ENCODE measurements at regions not wholly inside any gene's neighbourhood (a gene's known extent, or its start where the extent isn't known, plus 50 kb on each side); places are given as distances from the start of the nearest gene placed in this dataset.

DNA sequence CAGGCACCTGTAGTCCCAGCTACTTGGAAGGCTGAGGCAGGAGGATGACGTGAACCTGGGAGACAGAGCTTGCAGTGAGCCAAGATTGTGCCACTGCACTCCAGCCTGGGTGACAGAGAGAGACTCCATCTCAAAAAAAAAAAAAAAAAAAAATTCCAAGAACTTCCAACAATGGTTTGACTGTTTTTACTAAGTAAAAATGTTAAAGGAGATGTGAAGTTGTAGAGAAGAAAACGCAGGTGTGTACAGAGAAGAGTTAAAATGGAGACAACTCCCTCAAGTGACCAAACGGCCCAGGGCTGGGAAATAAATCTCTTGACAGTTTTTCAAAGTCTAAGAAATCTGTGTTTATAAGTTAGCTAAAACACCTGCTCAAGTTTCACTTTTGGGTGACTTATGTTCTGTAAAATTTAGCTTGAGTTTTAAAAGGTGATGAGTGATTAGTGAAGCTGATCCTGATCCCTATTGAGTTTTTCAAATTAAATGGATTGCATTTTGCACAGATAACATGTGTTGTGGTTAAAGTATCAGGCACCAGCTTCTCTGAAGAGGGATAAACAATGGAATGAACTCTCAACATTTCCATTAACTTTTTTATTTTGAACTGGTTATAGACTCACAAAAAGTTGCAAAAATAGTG lies 255.2 kb upstream of the CD180 start:
- H3K36me3 Mint-ChIP-seq = peaks cover 0 to 11% (median 0%) of the 10 kb centered on the region in 3 donors
- POLR2A ChIA-PET = no interaction called here

DNA sequence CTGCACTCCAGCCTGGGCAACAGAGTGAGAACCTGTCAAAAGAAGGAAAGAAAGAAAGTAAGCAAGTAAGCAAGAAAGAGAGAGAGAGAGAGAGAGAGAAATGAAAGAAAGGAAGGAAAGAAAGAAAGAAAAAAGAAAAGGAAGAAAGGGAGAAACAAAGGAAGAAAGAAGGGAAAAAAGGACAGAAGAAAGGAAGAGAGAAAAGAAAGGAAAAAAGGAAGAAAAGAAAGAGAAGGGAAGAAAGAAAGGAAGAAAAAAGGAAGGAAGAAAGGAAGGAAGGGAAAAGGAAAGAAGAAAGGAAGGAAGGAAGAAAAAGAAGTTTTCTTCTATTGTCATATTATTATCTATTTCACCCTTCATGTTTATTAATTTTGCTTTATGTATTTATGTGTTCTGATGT lies 251.1 kb upstream of the CD180 start:
- DNase-seq (no peak), ATAC-seq (no peak)
- Mint-ChIP-seq H3K9me3 (peaks cover 0 to 27% (median 2%) of the 10 kb centered on the region in 9 donors), H3K4me3 (no peak overlapping the region), H3K27me3 (peaks cover 0 to 4% (median 2%) of the 10 kb centered on the region in 5 donors), H3K36me3 (peaks cover 0 to 11% (median 0%) of the 10 kb centered on the region in 3 donors), H3K4me1 (no peaks in the 10 kb centered on the region), H3K27ac (no peak overlapping the region)
- POLR2A ChIA-PET = interaction anchor here (0.6 kb wide), 1 partner anchor 281 kb away, joined by 3 read pairs; no protein-coding TSS in a partner anchor

More for the DNA sequence above, 255.2 kb upstream of the CD180 start:
- H3K4me1 Mint-ChIP-seq = peaks cover 0 to 4% (median 2%) of the 10 kb centered on the region in 4 donors
- peaks cover 0 to 4% (median 2%) of the 10 kb centered on the region in 5 donors for H3K27me3 Mint-ChIP-seq
- no peak overlapping the region for H3K4me3 Mint-ChIP-seq
- ATAC-seq (no peak), DNase-seq (no peak)
- H3K9me3 Mint-ChIP-seq = peaks cover 0 to 10% (median 1%) of the 10 kb centered on the region in 9 donors
- H3K27ac Mint-ChIP-seq = peak overlapping the region in 1 of 10 donors; percentile 6

DNA sequence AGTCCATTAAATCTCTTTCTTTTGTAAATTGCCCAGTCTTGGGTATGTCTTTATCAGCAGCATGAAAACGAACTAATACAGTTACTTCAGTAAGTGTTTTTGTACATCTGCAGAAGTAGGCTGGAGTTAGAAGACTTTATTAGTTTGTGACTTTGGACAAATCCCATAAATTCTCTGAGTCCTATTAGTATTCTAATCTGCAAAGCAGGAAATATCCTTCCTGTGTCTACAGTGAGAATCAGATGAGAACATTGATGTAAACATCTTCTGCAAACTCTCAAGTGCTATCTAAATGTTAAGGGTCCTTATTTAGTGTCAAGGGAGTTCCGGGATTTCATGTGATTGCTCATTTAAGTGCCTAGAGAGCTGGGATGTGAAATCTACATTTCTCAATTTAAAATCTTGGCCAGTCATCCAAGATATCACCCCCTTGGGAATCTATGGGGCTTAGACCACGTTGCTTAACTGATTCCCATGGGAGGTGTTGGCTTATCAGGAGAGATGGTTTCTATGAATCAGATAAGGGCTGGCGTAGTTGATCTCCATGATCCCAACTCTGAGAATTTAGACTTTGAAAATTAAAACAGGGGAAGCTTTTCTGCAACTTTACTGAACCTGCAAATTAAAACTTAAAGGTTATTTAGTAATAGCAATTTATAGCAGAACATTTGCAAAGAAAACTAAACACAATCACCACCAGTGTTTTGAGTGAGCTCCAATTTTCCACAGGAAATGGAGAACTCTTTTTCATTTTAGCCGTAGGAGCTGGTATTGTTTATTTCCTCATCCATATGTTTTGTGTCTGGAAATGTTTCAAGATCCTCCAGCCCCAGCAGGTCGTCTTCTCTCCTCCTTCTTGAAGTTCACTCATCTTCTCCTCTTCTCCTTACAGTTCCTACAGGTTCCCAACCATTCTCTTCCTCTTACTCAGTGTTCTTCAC lies 241.6 kb upstream of the CD180 start:
- H3K36me3 Mint-ChIP-seq = no peaks in the 10 kb centered on the region
- H3K4me1 Mint-ChIP-seq = peaks cover 0 to 2% (median 0%) of the 10 kb centered on the region in 4 donors
- no peaks in the 10 kb centered on the region for H3K27me3 Mint-ChIP-seq
- ATAC-seq (no peak), DNase-seq (no peak)
- POLR2A ChIA-PET = no interaction called here
- no peak overlapping the region for H3K27ac Mint-ChIP-seq
- peaks cover 0 to 2% (median 0%) of the 10 kb centered on the region in 9 donors for H3K9me3 Mint-ChIP-seq
- H3K4me3 Mint-ChIP-seq = no peak overlapping the region

DNA sequence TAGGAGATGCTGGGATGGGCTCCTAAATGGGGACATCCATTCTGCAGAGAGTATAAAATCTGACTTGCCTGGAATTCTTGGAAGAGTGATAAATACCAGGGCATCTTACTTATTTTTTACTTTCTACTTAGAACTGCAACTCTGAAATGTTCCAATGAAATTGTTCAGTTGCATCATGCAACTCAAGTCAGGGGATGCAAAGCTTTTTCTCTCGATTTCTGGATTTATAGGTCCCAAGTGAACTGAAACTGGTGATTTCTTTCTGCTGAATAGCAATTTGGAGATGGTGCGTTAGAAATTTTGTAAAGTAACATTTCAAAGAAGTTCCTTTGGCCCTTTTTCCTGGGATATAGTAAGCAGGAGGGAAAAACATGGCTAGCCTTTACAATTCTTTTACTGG lies 238.4 kb upstream of the CD180 start:
- ATAC-seq (no peak), DNase-seq (no peak)
- Mint-ChIP-seq H3K9me3 (peaks cover 0 to 2% (median 0%) of the 10 kb centered on the region in 9 donors), H3K4me3 (no peak overlapping the region), H3K27me3 (no peaks in the 10 kb centered on the region), H3K27ac (no peak overlapping the region), H3K4me1 (peaks cover 0 to 2% (median 0%) of the 10 kb centered on the region in 4 donors), H3K36me3 (no peaks in the 10 kb centered on the region)
- POLR2A ChIA-PET = no interaction called here

DNA sequence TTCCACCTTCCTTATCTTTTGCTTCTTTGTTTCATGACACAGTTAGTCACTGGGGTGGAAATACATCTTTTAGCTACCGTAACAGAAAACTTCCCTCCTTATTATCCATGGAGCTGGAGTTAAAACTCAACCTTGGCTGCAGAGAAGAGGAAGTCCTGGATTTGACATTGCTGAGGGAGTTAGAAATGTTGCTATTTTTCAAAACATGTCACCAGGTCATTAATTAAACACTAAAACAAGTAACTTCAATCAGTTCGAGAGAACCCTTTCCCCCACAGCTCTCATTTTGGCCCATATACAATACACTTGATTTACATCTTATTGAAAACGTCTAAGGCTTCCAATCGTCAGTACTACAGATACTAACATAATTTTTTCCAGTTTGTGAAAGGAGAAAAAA lies 237.9 kb upstream of the CD180 start:
- H3K36me3 Mint-ChIP-seq = no peaks in the 10 kb centered on the region
- ATAC-seq (no peak), DNase-seq (no peak)
- no peak overlapping the region for H3K4me3 Mint-ChIP-seq
- POLR2A ChIA-PET = no interaction called here
- no peak overlapping the region for H3K27ac Mint-ChIP-seq
- H3K27me3 Mint-ChIP-seq = no peaks in the 10 kb centered on the region
- H3K9me3 Mint-ChIP-seq = peaks cover 0 to 2% (median 0%) of the 10 kb centered on the region in 9 donors
- H3K4me1 Mint-ChIP-seq = no peaks in the 10 kb centered on the region

DNA sequence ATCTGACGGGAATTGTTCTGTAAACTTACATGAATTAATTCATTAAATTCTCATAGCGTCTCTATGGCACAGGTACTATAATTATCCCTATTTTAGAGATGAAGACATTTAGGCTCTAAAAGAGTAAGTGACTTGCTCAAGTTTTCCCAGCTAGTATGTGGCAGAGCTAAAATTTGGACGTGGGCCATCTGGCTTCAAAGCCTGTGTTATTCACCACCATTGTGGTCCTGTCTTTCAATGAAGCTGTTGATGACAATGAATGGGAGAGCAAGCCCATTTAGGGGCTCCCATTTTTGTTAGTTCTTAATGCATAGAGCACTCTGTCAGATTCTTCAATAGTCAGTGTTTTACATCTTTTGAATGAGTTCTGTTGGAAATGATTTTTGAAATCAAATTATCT lies 236.0 kb upstream of the CD180 start:
- DNase-seq = no peak
- no peak for ATAC-seq
- POLR2A ChIA-PET = no interaction called here
- Mint-ChIP-seq H3K4me3 (no peak overlapping the region), H3K36me3 (no peaks in the 10 kb centered on the region), H3K27ac (no peak overlapping the region), H3K9me3 (peaks cover 0 to 2% (median 0%) of the 10 kb centered on the region in 9 donors), H3K4me1 (no peaks in the 10 kb centered on the region), H3K27me3 (no peaks in the 10 kb centered on the region)

DNA sequence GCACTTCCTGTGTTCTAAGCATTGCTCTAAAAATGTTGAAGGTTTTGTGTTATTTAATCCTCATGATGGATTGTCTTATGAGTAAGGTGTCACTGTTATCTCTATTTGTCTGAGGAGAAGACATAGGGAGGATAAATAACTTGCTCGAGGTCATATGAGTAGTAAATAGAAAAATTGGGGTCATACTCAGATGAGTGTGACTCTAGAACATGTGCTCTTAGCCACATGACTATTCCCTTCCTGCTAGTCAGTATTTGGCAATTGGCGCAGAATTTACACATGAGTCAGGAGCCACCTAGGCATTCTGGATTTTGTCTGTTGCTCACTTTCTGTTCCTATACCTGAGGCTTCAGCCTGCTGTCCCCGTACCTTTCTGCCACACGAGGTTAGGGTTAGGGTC lies 234.6 kb upstream of the CD180 start:
- H3K27ac Mint-ChIP-seq = no peak overlapping the region

DNA sequence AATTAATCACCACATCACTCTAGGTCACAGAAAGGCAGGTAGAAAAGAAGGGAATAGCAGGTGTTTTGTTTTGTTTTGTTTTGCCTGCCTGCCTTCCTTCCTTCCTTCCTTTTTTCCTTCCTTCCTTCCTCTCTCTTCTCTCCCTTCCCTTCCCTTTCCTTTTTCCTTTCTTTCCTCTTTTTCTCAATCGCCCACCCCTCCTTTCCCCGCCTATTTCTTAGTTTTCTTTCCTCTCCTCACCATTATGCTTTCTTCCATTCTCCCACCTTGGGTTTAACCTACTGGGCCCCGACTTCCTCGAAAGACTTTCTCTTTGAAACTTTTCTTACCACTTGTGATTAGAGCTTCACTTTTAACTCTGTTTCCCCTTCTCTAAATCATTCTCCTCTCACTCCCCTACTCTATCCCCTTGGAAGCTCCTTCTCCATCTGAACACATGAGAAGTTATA lies 231.3 kb upstream of the CD180 start:
- H3K9me3 Mint-ChIP-seq = peaks cover 0 to 1% (median 0%) of the 10 kb centered on the region in 9 donors
- no peaks in the 10 kb centered on the region for H3K27me3 Mint-ChIP-seq
- DNase-seq = no peak
- H3K4me3 Mint-ChIP-seq = no peak overlapping the region
- POLR2A ChIA-PET = interaction anchor here (0.6 kb wide), 1 partner anchor 315 kb away, joined by 6 read pairs; no protein-coding TSS in a partner anchor
- H3K4me1 Mint-ChIP-seq = no peaks in the 10 kb centered on the region
- ATAC-seq = no peak
- H3K36me3 Mint-ChIP-seq = peaks cover 0 to 4% (median 0%) of the 10 kb centered on the region in 3 donors
- no peak overlapping the region for H3K27ac Mint-ChIP-seq

More for the DNA sequence above, 234.6 kb upstream of the CD180 start:
- H3K4me3 Mint-ChIP-seq = no peak overlapping the region
- no peaks in the 10 kb centered on the region for H3K36me3 Mint-ChIP-seq
- POLR2A ChIA-PET = no interaction called here
- no peaks in the 10 kb centered on the region for H3K9me3 Mint-ChIP-seq
- ATAC-seq (no peak), DNase-seq (no peak)
- H3K4me1 Mint-ChIP-seq = no peaks in the 10 kb centered on the region
- no peaks in the 10 kb centered on the region for H3K27me3 Mint-ChIP-seq

DNA sequence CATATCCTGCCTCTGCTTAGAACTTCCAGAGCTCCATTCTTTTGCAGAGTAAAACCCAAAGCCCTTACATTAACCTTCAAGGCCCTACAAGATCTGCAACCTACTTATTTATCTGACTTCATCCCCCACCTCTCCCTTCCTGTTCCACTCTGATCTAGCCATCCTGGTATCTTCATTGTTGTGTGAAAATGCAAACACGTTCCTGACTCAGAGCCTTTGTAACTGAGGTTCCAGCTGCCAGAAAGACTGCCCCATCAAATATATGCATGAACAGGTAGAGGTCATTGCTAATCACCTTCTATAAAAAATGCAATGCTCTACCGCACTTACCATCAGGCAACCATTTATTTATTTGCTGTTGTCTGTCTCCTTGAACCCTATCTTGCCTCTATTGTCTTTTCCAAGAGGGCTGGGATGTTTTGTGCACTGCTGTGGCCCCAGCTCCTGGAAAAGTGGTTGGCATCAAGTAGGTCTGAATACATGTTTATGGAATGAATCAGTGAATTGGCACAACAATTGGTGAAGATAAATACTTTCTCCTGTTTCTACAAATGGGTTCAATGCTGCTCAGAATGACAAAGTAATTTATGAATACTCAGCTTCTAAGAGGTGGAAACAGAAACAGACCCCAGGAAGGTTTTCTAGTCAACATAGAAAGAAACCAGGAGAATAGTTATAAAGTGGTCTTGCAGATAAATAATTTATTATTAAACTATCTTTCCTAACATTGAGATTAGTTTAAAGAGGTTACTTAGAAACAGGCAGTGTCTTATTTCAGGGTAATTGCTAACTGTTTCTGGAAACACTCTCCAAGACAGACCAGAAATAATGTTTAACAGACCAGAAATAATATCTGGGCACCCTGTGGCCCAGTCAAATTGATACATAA lies 230.6 kb upstream of the CD180 start:
- H3K27me3 Mint-ChIP-seq = no peaks in the 10 kb centered on the region
- H3K27ac Mint-ChIP-seq = peak overlapping the region in 1 of 10 donors; percentile 17
- peaks cover 0 to 4% (median 0%) of the 10 kb centered on the region in 3 donors for H3K36me3 Mint-ChIP-seq
- peaks cover 0 to under 1% (median 0%) of the 10 kb centered on the region in 4 donors for H3K4me1 Mint-ChIP-seq
- no peak overlapping the region for H3K4me3 Mint-ChIP-seq
- POLR2A ChIA-PET = no interaction called here
- peaks cover 0 to 4% (median 1%) of the 10 kb centered on the region in 9 donors for H3K9me3 Mint-ChIP-seq
- DNase-seq (no peak), ATAC-seq (no peak)

DNA sequence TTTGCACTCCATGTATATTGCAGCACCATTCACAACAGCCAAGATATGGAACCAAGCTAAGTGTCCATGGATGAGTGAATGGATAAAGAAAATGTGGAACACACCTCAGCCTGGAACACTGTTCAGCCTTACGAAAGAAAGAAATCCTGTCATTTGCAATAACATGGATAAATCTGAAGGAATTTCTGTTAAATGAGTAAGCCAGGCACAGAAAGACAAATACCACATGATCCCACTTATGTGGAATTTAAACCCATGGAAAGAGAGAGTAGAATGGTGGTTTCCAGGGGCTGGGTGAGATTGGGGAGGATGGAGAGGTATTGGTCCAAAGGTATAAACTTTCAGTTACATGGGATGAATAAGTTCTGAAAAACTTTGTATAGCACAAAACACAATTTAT lies 228.9 kb upstream of the CD180 start:
- ATAC-seq (no peak), DNase-seq (no peak)
- H3K27ac Mint-ChIP-seq = no peak overlapping the region
- no peaks in the 10 kb centered on the region for H3K27me3 Mint-ChIP-seq
- peaks cover 0 to 5% (median 0%) of the 10 kb centered on the region in 3 donors for H3K36me3 Mint-ChIP-seq
- peaks cover 0 to 1% (median 0%) of the 10 kb centered on the region in 4 donors for H3K4me1 Mint-ChIP-seq
- POLR2A ChIA-PET = no interaction called here
- H3K9me3 Mint-ChIP-seq = peaks cover 0 to 18% (median 4%) of the 10 kb centered on the region in 9 donors
- H3K4me3 Mint-ChIP-seq = no peak overlapping the region

DNA sequence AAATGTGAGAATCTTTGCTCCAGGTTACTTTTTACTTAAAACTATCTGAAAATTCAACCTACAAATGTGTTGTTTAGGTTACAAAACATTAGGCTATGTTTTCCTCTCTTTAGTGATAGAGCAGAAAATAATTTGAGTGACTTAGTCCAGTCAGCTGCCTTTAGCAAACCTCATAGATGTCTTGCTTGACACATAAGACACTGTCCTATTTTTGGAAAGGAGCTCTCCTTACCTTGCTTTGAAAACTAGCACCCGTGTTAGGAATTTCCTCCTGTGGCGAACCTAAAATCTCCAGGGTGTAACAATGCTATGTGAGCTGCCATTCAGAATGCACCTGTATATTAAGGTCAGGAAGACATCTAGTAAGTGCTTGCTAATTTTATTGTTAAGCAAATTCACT lies 221.2 kb upstream of the CD180 start:
- peaks cover 0 to 18% (median 4%) of the 10 kb centered on the region in 9 donors for H3K9me3 Mint-ChIP-seq

DNA sequence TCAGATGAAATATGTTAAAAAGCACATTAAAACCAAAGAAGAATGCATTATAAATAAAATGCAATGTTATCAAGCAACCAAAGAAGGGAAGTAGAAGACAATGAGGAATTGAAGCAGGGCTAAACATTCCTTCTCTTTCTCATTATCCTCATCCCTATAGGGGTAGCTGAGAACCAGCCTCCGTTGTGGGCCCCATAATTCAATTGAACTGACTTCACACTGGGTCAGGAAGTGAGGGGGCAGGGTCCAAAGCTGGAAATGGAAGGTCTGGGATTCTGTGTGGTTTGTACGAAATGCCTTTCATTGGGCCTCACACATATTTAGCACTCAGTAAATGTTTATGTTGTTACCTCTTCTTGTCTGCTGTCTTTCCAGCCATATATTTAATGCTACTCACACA lies 220.4 kb upstream of the CD180 start:
- H3K36me3 Mint-ChIP-seq = peaks cover 0 to 1% (median 0%) of the 10 kb centered on the region in 3 donors
- DNase-seq (no peak), ATAC-seq (no peak)
- H3K9me3 Mint-ChIP-seq = peaks cover 0 to 12% (median 2%) of the 10 kb centered on the region in 9 donors
- peak overlapping the region in 2 of 10 donors; percentile 28 to 32 for H3K27ac Mint-ChIP-seq
- peaks cover 6 to 15% (median 12%) of the 10 kb centered on the region in 4 donors for H3K4me1 Mint-ChIP-seq
- H3K4me3 Mint-ChIP-seq = no peak overlapping the region
- peaks cover 0 to 1% (median 0%) of the 10 kb centered on the region in 5 donors for H3K27me3 Mint-ChIP-seq
- POLR2A ChIA-PET = no interaction called here

More for the DNA sequence above, 221.2 kb upstream of the CD180 start:
- no peak for ATAC-seq
- peaks cover 0 to 1% (median 0%) of the 10 kb centered on the region in 3 donors for H3K36me3 Mint-ChIP-seq
- POLR2A ChIA-PET = no interaction called here
- H3K27me3 Mint-ChIP-seq = no peaks in the 10 kb centered on the region
- peaks cover 6 to 17% (median 12%) of the 10 kb centered on the region in 4 donors for H3K4me1 Mint-ChIP-seq
- no peak overlapping the region for H3K4me3 Mint-ChIP-seq
- no peak overlapping the region for H3K27ac Mint-ChIP-seq
- no peak for DNase-seq
